Activated CD4-positive, CD25-positive, alpha-beta regulatory T cell treated with anti-CD3 and anti-CD28 coated beads, Interleukin-2, amount 50 U/mL, for 16 hours (primary cell): ENCODE measurements at regions not wholly inside any gene's neighbourhood (a gene's known extent, or its start where the extent isn't known, plus 50 kb on each side); places are given as distances from the start of the nearest gene placed in this dataset.
"Not testable (repeated sequence)": the region's sequence is repeated elsewhere in the genome, so short reads cannot be mapped to it uniquely, and the experiment has no call there.

ENCODE experiments used
- DNase-seq: peaks from one replicate; pipeline ENCODE4 v3.0.0-alpha.2; 2020; ENCODE audit warnings: low read depth, low spot score

- DNase-seq, result no peak
Observed at GRCh38 chr1:185541871-185542301, 192.3 kb upstream of the HMCN1 start.

- DNase-seq, result no peak
Observed at GRCh38 chr1:185540295-185540694, 193.9 kb upstream of the HMCN1 start.

GRCh38 chr1:185539277-185539943, 194.8 kb upstream of the HMCN1 start:
- DNase-seq, result no peak

GRCh38 chr1:185538309-185538898, 195.8 kb upstream of the HMCN1 start:
- not testable (repeated sequence) for DNase-seq

GRCh38 chr1:185537596-185537995, 196.6 kb upstream of the HMCN1 start:
- no peak for DNase-seq

GRCh38 chr1:185536165-185536920, 197.8 kb upstream of the HMCN1 start:
- DNase-seq, result no peak

GRCh38 chr1:185535621-185536020, 198.6 kb upstream of the HMCN1 start:
- no peak for DNase-seq

- no peak for DNase-seq
Observed at GRCh38 chr1:185534801-185535200, 199.4 kb upstream of the HMCN1 start.

- DNase-seq, result no peak
Observed at GRCh38 chr1:185533596-185533995, 200.6 kb upstream of the HMCN1 start.

- no peak for DNase-seq
Observed at GRCh38 chr1:185532856-185533255, 201.3 kb upstream of the HMCN1 start.

GRCh38 chr1:185531838-185532237, 202.4 kb upstream of the HMCN1 start:
- DNase-seq, result no peak

GRCh38 chr1:185530215-185530614, 204.0 kb upstream of the HMCN1 start:
- no peak for DNase-seq

GRCh38 chr1:185529673-185530072, 204.5 kb upstream of the HMCN1 start:
- no peak for DNase-seq

- DNase-seq, result no peak
Observed at GRCh38 chr1:185528084-185528676, 206.0 kb upstream of the HMCN1 start.

GRCh38 chr1:185526344-185527307, 207.6 kb upstream of the HMCN1 start:
- DNase-seq, result no peak

GRCh38 chr1:185520188-185520920, 203.3 kb upstream of the IVNS1ABP start:
- DNase-seq, result no peak

- no peak for DNase-seq
Observed at GRCh38 chr1:185517808-185518419, 200.9 kb upstream of the IVNS1ABP start.

GRCh38 chr1:185517301-185517700, 200.3 kb upstream of the IVNS1ABP start:
- not testable (repeated sequence) for DNase-seq

GRCh38 chr1:185515696-185516095, 198.7 kb upstream of the IVNS1ABP start:
- no peak for DNase-seq

GRCh38 chr1:185514311-185514710, 197.3 kb upstream of the IVNS1ABP start:
- no peak for DNase-seq
